Right lobe of liver (tissue), 4 donors: ENCODE measurements at regions not wholly inside any gene's neighbourhood (a gene's known extent, or its start where the extent isn't known, plus 50 kb on each side); places are given as distances from the start of the nearest gene placed in this dataset.

ENCODE experiments used
- POLR2A ChIP-seq: fragments of 450-650 bp; IDR thresholded peaks from one replicate; pipeline ENCODE4 v1.6.1; 2017; ENCODE audit warnings: antibody characterized with exemption, mild to moderate bottlenecking
- TF ChIP-seq, protein P1 (sequence below), 4 donors: fragments of 200-600 bp in 3 of 4; fragments of 450-650 bp in 1 of 4; IDR thresholded peaks; one replicate each; pipeline versions ENCODE4 v1.5.1 to v1.8.0; 2016 to 2022; ENCODE audit warnings: antibody characterized with exemption in 4 of 4, mild to moderate bottlenecking in 2 of 4
- donor health status: DM: no; HTN: no; CAD: no.
- donor health status: DM: no; HTN: no; CAD: no.
- donor health status: DM: no; HTN: yes; CAD: no.

DNA sequence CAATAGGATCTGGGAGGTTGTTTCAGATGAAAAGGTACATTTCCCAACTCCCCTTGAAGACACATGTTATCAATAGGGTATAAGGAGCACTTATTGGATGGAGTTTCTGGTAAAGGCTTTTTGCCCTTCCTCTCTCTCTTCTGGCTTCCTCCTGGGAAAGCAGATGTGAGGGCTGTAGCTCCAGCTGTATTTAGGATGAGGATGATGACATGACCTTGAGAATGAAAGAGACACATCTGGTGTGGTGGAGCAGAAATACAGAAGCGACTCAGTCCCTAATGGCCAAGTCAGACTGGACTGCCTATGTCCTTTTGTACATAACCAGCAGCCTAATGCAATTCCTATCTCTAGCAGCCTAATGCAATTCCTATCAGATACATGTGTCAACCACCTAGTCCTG, 100.9 kb upstream of the NXPH2 start:
- TF ChIP-seq, protein P1, sequence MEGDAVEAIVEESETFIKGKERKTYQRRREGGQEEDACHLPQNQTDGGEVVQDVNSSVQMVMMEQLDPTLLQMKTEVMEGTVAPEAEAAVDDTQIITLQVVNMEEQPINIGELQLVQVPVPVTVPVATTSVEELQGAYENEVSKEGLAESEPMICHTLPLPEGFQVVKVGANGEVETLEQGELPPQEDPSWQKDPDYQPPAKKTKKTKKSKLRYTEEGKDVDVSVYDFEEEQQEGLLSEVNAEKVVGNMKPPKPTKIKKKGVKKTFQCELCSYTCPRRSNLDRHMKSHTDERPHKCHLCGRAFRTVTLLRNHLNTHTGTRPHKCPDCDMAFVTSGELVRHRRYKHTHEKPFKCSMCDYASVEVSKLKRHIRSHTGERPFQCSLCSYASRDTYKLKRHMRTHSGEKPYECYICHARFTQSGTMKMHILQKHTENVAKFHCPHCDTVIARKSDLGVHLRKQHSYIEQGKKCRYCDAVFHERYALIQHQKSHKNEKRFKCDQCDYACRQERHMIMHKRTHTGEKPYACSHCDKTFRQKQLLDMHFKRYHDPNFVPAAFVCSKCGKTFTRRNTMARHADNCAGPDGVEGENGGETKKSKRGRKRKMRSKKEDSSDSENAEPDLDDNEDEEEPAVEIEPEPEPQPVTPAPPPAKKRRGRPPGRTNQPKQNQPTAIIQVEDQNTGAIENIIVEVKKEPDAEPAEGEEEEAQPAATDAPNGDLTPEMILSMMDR (IDR thresholded peaks at IDR 0.05): no peak
- TF ChIP-seq POLR2A: no peak
